T-cell (primary cell): ENCODE measurements at regions not wholly inside any gene's neighbourhood (a gene's known extent, or its start where the extent isn't known, plus 50 kb on each side); places are given as distances from the start of the nearest gene placed in this dataset.
A peak's percentile ranks its signal among the peaks of the same experiment; 100 is the strongest.

Source experiments
- ATAC-seq, 4 experiments: fragments of 200-7000 bp in 3 of 4; fragments of 150-1000 bp in 1 of 4; cut with Tn5 transposase; replicated peaks in 1 of 4; 1 replicate in 3 of 4; 2 replicates in 1 of 4; pipeline ENCODE4 v1.10.0; 2021; ENCODE audit warnings: moderate library complexity in 3 of 4, mild to moderate bottlenecking in 2 of 4, moderate number of reproducible peaks in 1 of 4
- CTCF ChIA-PET, 2 donors: fragments of 300-600 bp; sonication (Branson Sonifier 250); formaldehyde crosslinking; loops; one replicate each; lab custom pipeline; 2022; ENCODE audit warnings: antibody characterized with exemption in 2 of 2; lab: Charles Lee
- POLR2A ChIA-PET, 2 donors: fragments of 300-600 bp; sonication (Branson Sonifier 250); formaldehyde crosslinking; loops; one replicate each; lab custom pipeline; 2022; ENCODE audit warnings: antibody characterized with exemption in 2 of 2; lab: Charles Lee
- DNase-seq, 35 experiments: peaks; one replicate each; pipeline versions ENCODE4 v3.0.0 to v3.0.0-alpha.2; 2013 to 2023
- H3K27ac ChIP-seq: one replicate; pipeline ENCODE4 v1.5.1; 2013; ENCODE audit warnings: low read length
- H3K27me3 ChIP-seq, 2 experiments: replicated peaks in 1 of 2; 1 replicate in 1 of 2; 2 replicates in 1 of 2; pipeline versions ENCODE4 v1.6.1 to v1.7.0; 2013; ENCODE audit warnings: low read length in 1 of 2, mixed read lengths in 1 of 2; ENCODE audit not compliant: control insufficient read depth in 2 of 2, insufficient read depth in 2 of 2; ENCODE audit errors: extremely low read depth in 1 of 2
- H3K36me3 ChIP-seq, 2 donors: 1 replicate in 1 of 2; 2 replicates in 1 of 2; pipeline versions ENCODE4 v1.6.1 to v1.7.0; 2013; ENCODE audit warnings: low read length in 1 of 2; ENCODE audit not compliant: control insufficient read depth in 2 of 2, insufficient read depth in 1 of 2; ENCODE audit errors: extremely low read depth in 1 of 2
- H3K4me1 ChIP-seq, 2 experiments: 1 replicate in 1 of 2; 2 replicates in 1 of 2; pipeline versions ENCODE4 v1.6.1 to v1.7.0; 2013; ENCODE audit warnings: low read length in 2 of 2, mixed read lengths in 1 of 2; ENCODE audit not compliant: insufficient read depth in 2 of 2, control insufficient read depth in 1 of 2; ENCODE audit errors: extremely low read depth in 1 of 2
- H3K4me3 ChIP-seq, 2 donors: 1 replicate in 1 of 2; 2 replicates in 1 of 2; pipeline versions ENCODE4 v1.5.1 to v1.7.0; 2013; ENCODE audit warnings: mild to moderate bottlenecking in 2 of 2, low read length in 1 of 2, moderate library complexity in 1 of 2; ENCODE audit not compliant: control insufficient read depth in 1 of 2; ENCODE audit errors: extremely low read depth in 1 of 2
- H3K9me3 ChIP-seq: 2 replicates; pipeline ENCODE4 v1.7.0; 2013
- H3K27ac Mint-ChIP-seq, 2 donors: one replicate each; pipeline ENCODE4 v1.8.0; 2020 to 2021; ENCODE audit warnings: mild to moderate bottlenecking in 2 of 2, mixed read lengths in 2 of 2
- H3K27me3 Mint-ChIP-seq, 2 donors: one replicate each; pipeline ENCODE4 v1.8.0; 2021 to 2022; ENCODE audit warnings: mixed read lengths in 2 of 2
- H3K36me3 Mint-ChIP-seq: one replicate; pipeline ENCODE4 v1.8.0; 2021; ENCODE audit warnings: mixed read lengths
- H3K4me1 Mint-ChIP-seq, 3 donors: one replicate each; pipeline ENCODE4 v1.8.0; 2020 to 2022; ENCODE audit warnings: mixed read lengths in 3 of 3, mild to moderate bottlenecking in 1 of 3
- H3K4me3 Mint-ChIP-seq, 3 donors: one replicate each; pipeline ENCODE4 v1.8.0; 2020 to 2022; ENCODE audit warnings: mild to moderate bottlenecking in 3 of 3, mixed read lengths in 3 of 3, moderate library complexity in 3 of 3
- H3K9me3 Mint-ChIP-seq, 3 donors: one replicate each; pipeline ENCODE4 v1.8.0; 2020 to 2022; ENCODE audit warnings: mixed read lengths in 3 of 3
- WGBS: methylation state at CpG from one replicate; pipeline ENCODE4 v1.1.5; 2013; ENCODE audit warnings: missing lambda C conversion rate; ENCODE audit not compliant: insufficient coverage; 5-methylcytosine and 5-hydroxymethylcytosine counted together

- H3K27me3 Mint-ChIP-seq: peaks cover 1 to 9% of the 10 kb centered on the region in 2 donors
- Histone ChIP-seq H3K4me1 (no peaks in the 10 kb centered on the region), H3K27me3 (no peaks in the 10 kb centered on the region), H3K9me3 (no peaks in the 10 kb centered on the region), H3K27ac (no peak overlapping the region), H3K4me3 (no peak overlapping the region), H3K36me3 (no peaks in the 10 kb centered on the region)
- H3K27ac Mint-ChIP-seq: no peak overlapping the region
- CTCF ChIA-PET: no interaction called here
- no peaks in the 10 kb centered on the region for H3K4me1 Mint-ChIP-seq
- H3K36me3 Mint-ChIP-seq: no peaks in the 10 kb centered on the region
- no peak for ATAC-seq
- no peaks in the 10 kb centered on the region for H3K9me3 Mint-ChIP-seq
- POLR2A ChIA-PET: no interaction called here
- no peak for DNase-seq
- no peak overlapping the region for H3K4me3 Mint-ChIP-seq
These were observed 120.5 kb upstream of the NRBF2 start for GRCh38 chr10:63012623-63013022.

- ChIA-PET CTCF (no interaction called here), POLR2A (no interaction called here)
- no peak overlapping the region for H3K27ac ChIP-seq
- no CpG with 5 or more reads among the region's 1 CpG for WGBS
- Mint-ChIP-seq H3K27me3 (peaks cover 6 to 24% of the 10 kb centered on the region in 2 donors), H3K36me3 (no peaks in the 10 kb centered on the region), H3K4me3 (no peak overlapping the region), H3K4me1 (no peaks in the 10 kb centered on the region), H3K27ac (no peak overlapping the region), H3K9me3 (no peaks in the 10 kb centered on the region)
- no peaks in the 10 kb centered on the region for H3K4me1 ChIP-seq
- ATAC-seq (no peak), DNase-seq (no peak)
- no peaks in the 10 kb centered on the region for H3K36me3 ChIP-seq
- no peaks in the 10 kb centered on the region for H3K9me3 ChIP-seq
- no peaks in the 10 kb centered on the region for H3K27me3 ChIP-seq
- no peak overlapping the region for H3K4me3 ChIP-seq
These were observed 122.9 kb upstream of the NRBF2 start for GRCh38 chr10:63010203-63010602.

GRCh38 chr10:63008491-63008890 is 124.6 kb upstream of the NRBF2 start:
- Mint-ChIP-seq H3K4me1 (no peaks in the 10 kb centered on the region), H3K36me3 (no peaks in the 10 kb centered on the region), H3K27ac (no peak overlapping the region), H3K9me3 (no peaks in the 10 kb centered on the region), H3K4me3 (no peak overlapping the region), H3K27me3 (peaks cover 10 to 30% of the 10 kb centered on the region in 2 donors)
- Histone ChIP-seq H3K9me3 (no peaks in the 10 kb centered on the region), H3K27ac (no peak overlapping the region), H3K4me3 (no peak overlapping the region), H3K27me3 (no peaks in the 10 kb centered on the region), H3K36me3 (no peaks in the 10 kb centered on the region), H3K4me1 (no peaks in the 10 kb centered on the region)
- DNase-seq (no peak), ATAC-seq (no peak)
- ChIA-PET CTCF (interaction anchor here in 1 of 2 donors (0.6 kb wide), 1 partner anchor 409 kb away, joined by 3 read pairs; no protein-coding TSS in a partner anchor), POLR2A (no interaction called here)

- no peaks in the 10 kb centered on the region for H3K36me3 Mint-ChIP-seq
- Histone ChIP-seq H3K9me3 (no peaks in the 10 kb centered on the region), H3K36me3 (no peaks in the 10 kb centered on the region), H3K27ac (no peak overlapping the region), H3K27me3 (no peaks in the 10 kb centered on the region), H3K4me3 (no peak overlapping the region), H3K4me1 (no peaks in the 10 kb centered on the region)
- H3K27me3 Mint-ChIP-seq: peaks cover 10 to 30% of the 10 kb centered on the region in 2 donors
- POLR2A ChIA-PET: no interaction called here
- DNase-seq (no peak), ATAC-seq (no peak)
- CTCF ChIA-PET: interaction anchor here (0.6 to 1.5 kb wide), 5 partner anchors 44 to 1017 kb away, joined by 3 to 5 read pairs (median 3); no protein-coding TSS in a partner anchor
- no peak overlapping the region for H3K4me3 Mint-ChIP-seq
- H3K9me3 Mint-ChIP-seq: no peaks in the 10 kb centered on the region
- H3K27ac Mint-ChIP-seq: no peak overlapping the region
- WGBS: 60% methylated on average over 1 of the region's 9 CpGs
- no peaks in the 10 kb centered on the region for H3K4me1 Mint-ChIP-seq
These were observed 126.0 kb upstream of the NRBF2 start for GRCh38 chr10:63007112-63007511.

GRCh38 chr10:63005246-63005645 is 127.9 kb upstream of the NRBF2 start:
- DNase-seq: no peak
- ChIA-PET POLR2A (interaction anchor here in 1 of 2 donors (0.7 kb wide), 1 partner anchor 178 kb away, joined by 4 read pairs; no protein-coding TSS in a partner anchor), CTCF (interaction anchor here (0.6 to 1.5 kb wide), 2 partner anchors 133 to 715 kb away, joined by 3 to 5 read pairs; no protein-coding TSS in a partner anchor)
- no peaks in the 10 kb centered on the region for H3K4me1 Mint-ChIP-seq
- no peak for ATAC-seq
- Histone ChIP-seq H3K27ac (no peak overlapping the region), H3K36me3 (no peaks in the 10 kb centered on the region), H3K4me1 (no peaks in the 10 kb centered on the region), H3K27me3 (no peaks in the 10 kb centered on the region), H3K4me3 (no peak overlapping the region), H3K9me3 (no peaks in the 10 kb centered on the region)
- H3K27me3 Mint-ChIP-seq: peaks cover 11 to 38% of the 10 kb centered on the region in 2 donors
- H3K27ac Mint-ChIP-seq: no peak overlapping the region
- no peaks in the 10 kb centered on the region for H3K9me3 Mint-ChIP-seq
- no CpG with 5 or more reads among the region's 3 CpGs for WGBS
- H3K4me3 Mint-ChIP-seq: no peak overlapping the region
- no peaks in the 10 kb centered on the region for H3K36me3 Mint-ChIP-seq

- DNase-seq: peak in 1 of 35 experiments; percentile 4
- no peaks in the 10 kb centered on the region for H3K9me3 Mint-ChIP-seq
- no peaks in the 10 kb centered on the region for H3K4me1 Mint-ChIP-seq
- Histone ChIP-seq H3K4me1 (no peaks in the 10 kb centered on the region), H3K9me3 (no peaks in the 10 kb centered on the region), H3K27me3 (no peaks in the 10 kb centered on the region), H3K4me3 (no peak overlapping the region), H3K36me3 (no peaks in the 10 kb centered on the region), H3K27ac (no peak overlapping the region)
- ChIA-PET POLR2A (no interaction called here), CTCF (interaction anchor here (0.6 to 0.9 kb wide), 2 partner anchors 136 to 566 kb away, joined by 3 to 4 read pairs; no protein-coding TSS in a partner anchor)
- no peak overlapping the region for H3K27ac Mint-ChIP-seq
- peaks cover 12 to 32% of the 10 kb centered on the region in 2 donors for H3K27me3 Mint-ChIP-seq
- no peaks in the 10 kb centered on the region for H3K36me3 Mint-ChIP-seq
- no peak overlapping the region for H3K4me3 Mint-ChIP-seq
- WGBS: 50% methylated on average over 2 of the region's 5 CpGs
- ATAC-seq: no peak
These were observed 129.2 kb upstream of the NRBF2 start for GRCh38 chr10:63003816-63004453.
